Muscle of leg (tissue), 3 donors: ENCODE measurements at regions not wholly inside any gene's neighbourhood (a gene's known extent, or its start where the extent isn't known, plus 50 kb on each side); places are given as distances from the start of the nearest gene placed in this dataset.

ENCODE experiments used
- DNase-seq: peaks from one replicate; pipeline ENCODE4 v3.0.0; 2013
- H3K27ac ChIP-seq: one replicate; pipeline ENCODE4 v1.5.1; 2013; ENCODE audit warnings: mild to moderate bottlenecking, low read length, control low read depth
- H3K27me3 ChIP-seq: one replicate; pipeline ENCODE4 v1.6.1; 2013; ENCODE audit warnings: low read length; ENCODE audit not compliant: control insufficient read depth, insufficient read depth
- H3K36me3 ChIP-seq: one replicate; pipeline ENCODE4 v1.6.1; 2013; ENCODE audit warnings: low read length; ENCODE audit not compliant: control insufficient read depth, insufficient read depth
- H3K4me1 ChIP-seq: one replicate; pipeline ENCODE4 v1.6.1; 2013; ENCODE audit warnings: low read length; ENCODE audit not compliant: control insufficient read depth, insufficient read depth
- H3K4me3 ChIP-seq: one replicate; pipeline ENCODE4 v1.5.1; 2013; ENCODE audit warnings: low read length, control low read depth
- H3K9me3 ChIP-seq: replicated peaks from 2 replicates; pipeline ENCODE4 v1.6.1; 2013; ENCODE audit warnings: low read depth, low read length; ENCODE audit not compliant: control insufficient read depth
- whole genome bisulfite sequencing: methylation state at CpG from one replicate; pipeline ENCODE4 v1.1.5; 2013; ENCODE audit warnings: missing lambda C conversion rate; ENCODE audit not compliant: insufficient coverage; 5-methylcytosine and 5-hydroxymethylcytosine counted together

DNA sequence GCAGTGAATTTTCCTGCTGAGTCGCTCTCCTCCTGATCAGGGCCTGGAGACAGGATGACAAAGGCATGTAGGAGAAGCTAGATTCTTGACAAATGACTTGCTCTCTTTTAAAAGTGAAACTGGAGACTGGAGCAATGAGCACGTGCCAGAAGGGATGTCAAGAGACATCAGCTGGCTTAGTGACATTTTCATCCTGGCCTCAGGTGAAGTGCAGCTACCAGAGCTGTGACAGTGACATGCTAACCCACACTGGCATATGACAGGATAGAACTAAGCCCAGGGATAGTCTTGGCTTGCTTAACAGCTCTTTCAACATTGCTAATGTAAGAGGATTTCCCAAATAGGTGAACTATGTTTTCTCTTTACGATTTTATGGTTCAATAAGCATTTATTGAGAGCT, 757.5 kb upstream of the DDX18 start:
- no peak overlapping the region for H3K4me3 ChIP-seq
- no peaks in the 10 kb centered on the region for H3K36me3 ChIP-seq
- no peak overlapping the region for H3K27ac ChIP-seq
- no peak for DNase-seq
- H3K27me3 ChIP-seq = no peaks in the 10 kb centered on the region
- no peaks in the 10 kb centered on the region for H3K9me3 ChIP-seq
- no peaks in the 10 kb centered on the region for H3K4me1 ChIP-seq
- WGBS = 48% methylated on average over 2 of the region's 3 CpGs

DNA sequence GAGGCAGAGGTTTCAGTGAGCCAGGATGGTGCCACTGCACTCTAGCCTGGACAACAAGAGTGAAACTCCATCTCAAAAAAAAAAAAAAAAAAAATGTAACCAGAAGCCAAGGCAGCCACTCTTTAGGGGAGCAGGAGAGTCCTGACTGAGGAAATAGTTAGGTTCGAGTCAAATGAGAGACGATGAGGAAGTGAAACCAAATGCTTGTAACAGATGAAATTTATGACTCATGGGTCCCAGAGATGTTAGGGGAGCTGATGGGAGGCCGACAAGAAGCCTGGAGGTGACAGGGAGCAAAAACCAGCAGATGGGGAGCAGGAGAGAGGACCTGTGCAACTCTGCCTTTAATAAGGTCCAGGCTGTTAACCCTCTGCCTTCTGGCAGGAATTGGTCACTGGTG, 756.1 kb upstream of the DDX18 start:
- DNase-seq = no peak
- Histone ChIP-seq H3K27me3 (no peaks in the 10 kb centered on the region), H3K9me3 (no peaks in the 10 kb centered on the region), H3K36me3 (no peaks in the 10 kb centered on the region), H3K4me3 (no peak overlapping the region), H3K4me1 (no peaks in the 10 kb centered on the region), H3K27ac (no peak overlapping the region)
- 26% methylated on average over 3 of the region's 3 CpGs for WGBS

DNA sequence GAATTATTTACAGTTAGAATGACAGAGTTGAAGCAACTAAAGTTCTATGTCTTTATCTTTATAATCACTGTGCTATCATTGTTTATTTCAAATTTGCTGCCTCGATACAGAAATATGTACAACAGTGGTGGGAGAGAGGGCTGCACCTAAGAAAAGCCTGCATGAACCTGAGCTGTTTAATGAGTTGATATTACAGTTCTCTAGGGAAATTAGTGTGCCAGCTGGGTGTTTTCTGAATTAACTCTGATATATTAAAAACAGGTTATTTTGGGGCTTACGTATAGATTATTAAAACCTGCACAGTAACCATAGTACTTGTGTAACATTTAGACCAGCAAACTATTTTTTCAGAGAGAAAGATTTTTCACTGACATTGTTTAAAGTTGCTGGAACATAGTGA, 750.5 kb upstream of the DDX18 start:
- Histone ChIP-seq H3K9me3 (no peaks in the 10 kb centered on the region), H3K27me3 (no peaks in the 10 kb centered on the region), H3K27ac (no peak overlapping the region), H3K4me3 (no peak overlapping the region), H3K4me1 (no peaks in the 10 kb centered on the region), H3K36me3 (no peaks in the 10 kb centered on the region)
- no peak for DNase-seq
- WGBS = no CpG with 5 or more reads among the region's 2 CpGs

DNA sequence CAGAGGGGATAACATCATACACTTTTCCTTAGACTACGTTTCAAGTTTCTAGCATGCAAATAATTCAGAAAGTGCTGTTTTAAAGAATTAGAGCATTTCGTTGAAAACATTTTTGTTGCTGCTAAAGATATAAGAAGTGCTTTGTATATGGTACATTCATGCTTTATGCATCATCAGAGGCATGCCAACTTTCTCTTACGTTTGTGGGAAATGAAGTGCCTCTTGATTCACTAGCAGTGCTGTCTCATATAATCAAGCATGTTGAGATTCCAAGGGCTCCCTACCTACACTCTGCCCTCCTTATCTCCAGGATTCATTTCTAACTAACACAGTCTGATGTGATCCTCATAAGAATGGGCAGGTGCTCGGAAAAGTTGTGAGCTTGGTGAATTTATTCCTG, 748.6 kb upstream of the DDX18 start:
- no peaks in the 10 kb centered on the region for H3K27me3 ChIP-seq
- H3K9me3 ChIP-seq = no peaks in the 10 kb centered on the region
- no peak for DNase-seq
- no peaks in the 10 kb centered on the region for H3K4me1 ChIP-seq
- WGBS = no CpG with 5 or more reads among the region's 4 CpGs
- H3K27ac ChIP-seq = no peak overlapping the region
- H3K36me3 ChIP-seq = no peaks in the 10 kb centered on the region
- no peak overlapping the region for H3K4me3 ChIP-seq

DNA sequence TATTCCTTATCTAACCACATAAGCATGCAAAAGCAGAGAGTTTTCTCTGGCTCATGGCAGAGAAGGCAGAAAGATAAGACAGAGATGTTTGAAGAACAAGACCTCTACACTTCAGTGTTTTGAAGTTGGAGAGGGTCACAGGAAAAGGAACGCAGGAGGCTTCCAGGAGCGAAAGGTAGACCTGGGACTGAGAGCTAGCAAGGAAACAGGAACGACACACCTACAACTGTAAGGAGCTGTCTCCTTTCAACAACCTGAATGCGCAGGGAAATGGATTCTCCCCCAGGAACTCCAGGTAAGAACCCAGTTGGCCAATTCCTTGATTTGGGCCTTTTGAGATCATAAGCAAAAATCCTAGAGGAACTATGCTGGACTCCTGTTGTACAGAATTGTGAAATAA, 746.6 kb upstream of the DDX18 start:
- WGBS = no CpG with 5 or more reads among the region's 4 CpGs
- peaks cover 2% of the 10 kb centered on the region for H3K9me3 ChIP-seq
- no peak for DNase-seq
- H3K36me3 ChIP-seq = no peaks in the 10 kb centered on the region
- no peaks in the 10 kb centered on the region for H3K27me3 ChIP-seq
- H3K27ac ChIP-seq = no peak overlapping the region
- no peaks in the 10 kb centered on the region for H3K4me1 ChIP-seq
- H3K4me3 ChIP-seq = no peak overlapping the region

DNA sequence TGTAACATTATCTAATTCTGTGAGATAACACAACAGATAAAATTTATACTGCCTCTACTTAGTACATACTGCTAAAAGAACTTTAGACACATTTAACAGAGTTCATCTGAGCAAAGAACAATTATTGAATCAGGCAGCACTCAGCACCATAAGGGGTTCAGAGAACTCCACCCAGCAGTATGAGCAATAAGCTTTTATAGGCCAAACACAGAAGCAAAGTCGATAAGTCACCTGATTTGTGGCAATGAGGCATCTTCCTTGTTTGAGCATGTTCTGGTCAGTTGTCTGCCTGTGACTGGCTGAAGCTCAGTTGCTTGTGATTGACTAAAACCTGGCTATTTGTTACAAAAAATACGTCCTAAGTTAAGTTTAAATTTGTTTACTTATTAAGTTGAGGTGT, 746.1 kb upstream of the DDX18 start:
- H3K27ac ChIP-seq = no peak overlapping the region
- WGBS = no CpG with 5 or more reads among the region's 2 CpGs
- H3K9me3 ChIP-seq = peaks cover 2% of the 10 kb centered on the region
- H3K27me3 ChIP-seq = no peaks in the 10 kb centered on the region
- no peaks in the 10 kb centered on the region for H3K36me3 ChIP-seq
- no peak for DNase-seq
- no peak overlapping the region for H3K4me3 ChIP-seq
- H3K4me1 ChIP-seq = no peaks in the 10 kb centered on the region

DNA sequence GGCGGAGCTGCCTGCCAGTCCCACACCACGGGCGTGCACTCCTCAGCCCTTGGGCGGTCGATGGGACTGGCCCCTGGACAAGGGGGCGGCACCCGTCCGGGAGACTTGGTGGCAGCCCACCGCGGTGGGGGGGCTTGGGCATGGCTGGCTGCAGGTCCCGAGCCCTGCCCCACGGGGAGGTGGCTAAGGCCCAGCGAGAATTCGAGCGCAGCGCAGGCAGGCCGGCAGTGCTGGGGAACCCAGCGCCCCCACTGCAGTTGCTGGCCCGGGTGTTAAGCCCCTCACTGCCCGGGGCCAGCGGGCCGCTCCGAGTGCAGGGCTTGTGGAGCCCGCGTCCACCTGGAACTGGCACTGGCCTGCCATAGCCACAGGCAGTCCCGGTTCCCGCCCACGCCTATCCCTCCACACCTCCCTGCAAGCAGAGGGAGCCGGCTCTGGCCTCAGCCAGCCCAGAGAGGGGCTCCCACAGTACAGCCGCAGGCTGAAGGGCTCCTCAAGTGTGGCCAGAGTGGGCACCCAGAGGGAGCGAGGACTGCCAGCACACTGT, 742.9 kb upstream of the DDX18 start:
- H3K4me3 ChIP-seq = no peak overlapping the region
- H3K36me3 ChIP-seq = no peaks in the 10 kb centered on the region
- 95% methylated on average over 29 of the region's 31 CpGs for WGBS
- H3K27me3 ChIP-seq = no peaks in the 10 kb centered on the region
- no peaks in the 10 kb centered on the region for H3K4me1 ChIP-seq
- H3K9me3 ChIP-seq = peaks cover 2% of the 10 kb centered on the region
- H3K27ac ChIP-seq = no peak overlapping the region
- no peak for DNase-seq

DNA sequence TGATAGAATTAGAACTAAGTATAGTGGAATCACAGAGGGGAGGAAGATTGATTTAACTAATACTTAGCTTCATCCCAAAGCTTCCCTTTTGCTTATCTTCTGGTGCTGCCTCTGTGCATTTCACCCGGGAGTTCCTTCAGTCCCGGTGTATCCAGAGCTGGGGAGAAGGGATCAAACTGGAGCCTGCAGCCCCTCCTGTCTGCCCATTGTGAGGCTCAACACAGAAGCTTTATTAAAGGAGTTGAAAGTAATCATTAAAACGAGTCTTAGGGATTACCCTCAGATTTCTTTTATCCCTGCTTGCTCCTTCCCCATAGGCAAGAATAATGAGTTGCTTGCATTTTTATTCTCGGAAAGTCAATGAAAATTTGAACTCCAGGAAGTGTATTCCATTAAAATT, 739.7 kb upstream of the DDX18 start:
- H3K36me3 ChIP-seq = no peaks in the 10 kb centered on the region
- DNase-seq = no peak

DNA sequence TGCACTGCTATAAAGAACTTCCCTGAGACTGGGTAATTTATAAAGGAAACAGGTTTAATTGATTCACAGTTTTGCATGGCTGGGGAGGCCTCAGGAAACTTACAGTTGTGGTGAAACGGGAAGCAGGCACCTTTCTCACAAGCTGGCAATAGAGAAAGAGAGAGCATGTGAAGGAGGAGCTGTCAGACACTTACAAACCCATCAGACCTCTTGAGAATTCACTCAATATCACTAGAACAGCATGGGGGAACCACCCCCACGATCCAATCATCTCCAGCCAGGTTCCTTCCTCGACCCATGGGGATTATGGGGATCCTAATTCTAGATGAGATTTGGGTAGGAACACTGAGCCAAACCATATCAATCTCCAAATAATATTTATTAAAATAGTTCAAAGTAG, 729.2 kb upstream of the DDX18 start:
- Histone ChIP-seq H3K4me1 (no peaks in the 10 kb centered on the region), H3K27ac (no peak overlapping the region), H3K4me3 (no peak overlapping the region), H3K27me3 (no peaks in the 10 kb centered on the region), H3K9me3 (no peaks in the 10 kb centered on the region), H3K36me3 (no peaks in the 10 kb centered on the region)
- no peak for DNase-seq
- WGBS = no CpG with 5 or more reads among the region's 3 CpGs

More for the DNA sequence above, 739.7 kb upstream of the DDX18 start:
- Histone ChIP-seq H3K9me3 (peaks cover 2% of the 10 kb centered on the region), H3K4me3 (no peak overlapping the region), H3K27me3 (no peaks in the 10 kb centered on the region), H3K4me1 (no peaks in the 10 kb centered on the region), H3K27ac (no peak overlapping the region)
- WGBS = no CpG with 5 or more reads among the region's 4 CpGs

DNA sequence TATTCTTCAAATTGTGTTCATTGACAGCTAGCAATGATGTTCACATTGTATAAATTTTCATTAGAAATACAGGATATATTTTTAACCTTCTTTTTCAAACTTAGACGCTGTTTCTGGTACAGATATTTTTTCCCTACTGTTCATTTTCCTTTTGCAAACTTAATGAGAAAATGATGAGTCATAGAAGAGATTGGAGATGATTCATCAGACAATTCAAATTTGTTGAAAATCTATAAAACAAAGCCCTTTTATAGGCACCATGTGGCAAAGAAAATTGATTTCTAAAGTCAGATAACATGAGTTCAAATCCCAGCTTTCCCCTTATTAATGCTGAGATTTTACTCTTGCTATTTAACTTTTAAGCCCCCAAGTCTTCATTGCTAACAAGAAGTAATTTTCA, 728.8 kb upstream of the DDX18 start:
- no peaks in the 10 kb centered on the region for H3K4me1 ChIP-seq
- no peak overlapping the region for H3K27ac ChIP-seq
- no peaks in the 10 kb centered on the region for H3K36me3 ChIP-seq
- no peaks in the 10 kb centered on the region for H3K27me3 ChIP-seq
- H3K9me3 ChIP-seq = no peaks in the 10 kb centered on the region
- H3K4me3 ChIP-seq = no peak overlapping the region
- no peak for DNase-seq
- WGBS = no CpG with 5 or more reads among the region's 1 CpG
